HepG2 (cell line): ENCODE measurements at regions not wholly inside any gene's neighbourhood (a gene's known extent, or its start where the extent isn't known, plus 50 kb on each side); places are given as distances from the start of the nearest gene placed in this dataset.

Experiments
- BRF2 ChIP-seq: sonication (generic); formaldehyde crosslinking; IDR thresholded peaks from 2 replicates; pipeline ENCODE4 v1.8.1; 2022; ENCODE audit warnings: mild to moderate bottlenecking, missing genetic modification reagents
- DZIP1 ChIP-seq: sonication (generic); formaldehyde crosslinking; IDR thresholded peaks from 2 replicates; pipeline ENCODE4 v1.5.0; 2020; ENCODE audit warnings: mild to moderate bottlenecking, missing genetic modification reagents
- ELK4 ChIP-seq: sonication (generic); formaldehyde crosslinking; IDR thresholded peaks from 2 replicates; pipeline ENCODE4 v1.9.0; 2021; ENCODE audit warnings: missing genetic modification reagents, borderline replicate concordance
- SMC3 ChIP-seq: IDR thresholded peaks from 2 replicates; pipeline ENCODE4 v1.6.1; 2011; ENCODE audit warnings: low read length, improper control_type of control experiment
- SNAPC5 ChIP-seq: sonication (generic); formaldehyde crosslinking; IDR thresholded peaks from 2 replicates; pipeline ENCODE4 v1.8.1; 2023; ENCODE audit warnings: mild to moderate bottlenecking, missing genetic modification reagents, borderline replicate concordance
- TGIF2 ChIP-seq: IDR thresholded peaks from 2 replicates; pipeline ENCODE4 v1.6.1; 2016; ENCODE audit warnings: control low read depth, missing compliant biosample characterization
- YEATS4 ChIP-seq: sonication (generic); formaldehyde crosslinking; IDR thresholded peaks from 2 replicates; pipeline ENCODE4 v1.4.0; 2020; ENCODE audit warnings: missing genetic modification reagents, borderline replicate concordance
- ZBTB49 ChIP-seq: sonication (generic); formaldehyde crosslinking; IDR thresholded peaks from 2 replicates; pipeline ENCODE4 v1.4.0; 2020; ENCODE audit warnings: missing genetic modification reagents, borderline replicate concordance
- ZKSCAN1 ChIP-seq: fragments of 150-350 bp; IDR thresholded peaks from 2 replicates; pipeline ENCODE4 v1.6.1; 2014; ENCODE audit warnings: low read length
- ZNF513 ChIP-seq: sonication (generic); formaldehyde crosslinking; conservative IDR thresholded peaks from 2 replicates; pipeline ENCODE4 v1.5.0; 2020; ENCODE audit warnings: missing genetic modification reagents
- ZNF747 ChIP-seq: sonication (generic); formaldehyde crosslinking; IDR thresholded peaks from 2 replicates; pipeline ENCODE4 v1.8.1; 2023; ENCODE audit warnings: missing genetic modification reagents, mild to moderate bottlenecking, borderline replicate concordance

GRCh38 chrY:15466891-15467290 lies 942.6 kb downstream of the NLGN4Y start (continued):
- TF ChIP-seq ZNF513, result no peak
- TF ChIP-seq TGIF2, result no peak
- TF ChIP-seq ZBTB49 (CRISPR knock-in tag), result no peak
- TF ChIP-seq SMC3, result peak; percentile 28; the same call in 1 of the 2 replicates
- TF ChIP-seq BRF2, result no peak
- TF ChIP-seq DZIP1, result no peak
- no peak for TF ChIP-seq YEATS4 (CRISPR knock-in tag)
- no peak for TF ChIP-seq ZNF747 (CRISPR knock-in tag)
- TF ChIP-seq SNAPC5 (CRISPR knock-in tag), result no peak
- TF ChIP-seq ELK4, result no peak
- TF ChIP-seq ZKSCAN1, result no peak
